ENCODE measurements at regions not wholly inside any gene's neighbourhood (a gene's known extent, or its start where the extent isn't known, plus 50 kb on each side); places are given as distances from the start of the nearest gene placed in this dataset.

- H3K4me1 Mint-ChIP-seq, result no peaks in the 10 kb centered on the region
- Histone ChIP-seq H3K36me3 (replicated peaks in 1 of 2; ENCODE audit: control extremely low read depth in 1 of 2, control insufficient read depth in 1 of 2, extremely low read depth in 1 of 2, insufficient read depth in 2 of 2, low read length in 1 of 2) (no peaks in the 10 kb centered on the region), H3K4me3 (ENCODE audit: control extremely low read depth in 1 of 5, extremely low read depth in 1 of 5, insufficient read depth in 1 of 5, low read depth in 2 of 5, low read length in 4 of 5) (no peak overlapping the region), H4K20me1 (ENCODE audit: control insufficient read depth, insufficient read depth, low read length, poor library complexity, severe bottlenecking) (no peaks in the 10 kb centered on the region), H3K4me2 (replicated peaks; ENCODE audit: low read depth, low read length, poor library complexity, severe bottlenecking) (no peak overlapping the region), H2AFZ (ENCODE audit: insufficient read depth, low read depth, low read length, poor library complexity, severe bottlenecking) (no peak overlapping the region), H3K79me2 (ENCODE audit: control insufficient read depth, insufficient read depth, low read length) (no peaks in the 10 kb centered on the region), H3K9me3 (ENCODE audit: control extremely low read depth in 1 of 3, control insufficient read depth in 2 of 3, insufficient read depth in 1 of 3, low read length in 2 of 3) (peaks cover 0 to 3% (median 0%) of the 10 kb centered on the region in 3 donors), H3K27me3 (replicated peaks in 1 of 4; ENCODE audit: control extremely low read depth in 1 of 4, control insufficient read depth in 3 of 4, insufficient read depth in 4 of 4, low read length in 3 of 4) (no peaks in the 10 kb centered on the region), H3K9ac (ENCODE audit: low read length) (no peak overlapping the region), H3K4me1 (ENCODE audit: control insufficient read depth in 2 of 2, insufficient read depth in 2 of 2, low read length in 2 of 2) (no peaks in the 10 kb centered on the region), H3K27ac (ENCODE audit: low read length in 2 of 2) (no peak overlapping the region)
- ChIA-PET POLR2A (no interaction called here), CTCF (no interaction called here)
- no peaks in the 10 kb centered on the region for H3K27me3 Mint-ChIP-seq
- intact Hi-C loops (cut with micrococcal nuclease), result no loop called here
- DNase-seq, result no peak
- TF ChIP-seq EZH2 (IDR thresholded peaks at IDR 0.05; ENCODE audit: borderline replicate concordance, insufficient read depth, low read depth, low read length, poor library complexity, severe bottlenecking), result no peak
- 84% methylated on average over 8 of the region's 11 CpGs for WGBS (ENCODE audit: insufficient coverage)
- ATAC-seq (ENCODE audit: low read depth), result no peak
- no peak overlapping the region for H3K4me3 Mint-ChIP-seq
- no peak overlapping the region for H3K27ac Mint-ChIP-seq
- peaks cover 8% of the 10 kb centered on the region for H3K9me3 Mint-ChIP-seq (ENCODE audit: insufficient read depth)
Observed at GRCh38 chr5:2847608-2848007, 96.1 kb upstream of the IRX2 start.

GRCh38 chr5:2841208-2841607 lies 89.7 kb upstream of the IRX2 start:
- intact Hi-C loops (cut with micrococcal nuclease), result no loop called here
- Histone ChIP-seq H3K4me1 (ENCODE audit: control insufficient read depth in 2 of 2, insufficient read depth in 2 of 2, low read length in 2 of 2) (no peaks in the 10 kb centered on the region), H2AFZ (ENCODE audit: insufficient read depth, low read depth, low read length, poor library complexity, severe bottlenecking) (no peak overlapping the region), H3K27me3 (replicated peaks in 1 of 4; ENCODE audit: control extremely low read depth in 1 of 4, control insufficient read depth in 3 of 4, insufficient read depth in 4 of 4, low read length in 3 of 4) (no peaks in the 10 kb centered on the region), H3K4me2 (replicated peaks; ENCODE audit: low read depth, low read length, poor library complexity, severe bottlenecking) (no peak overlapping the region), H3K9ac (ENCODE audit: low read length) (no peak overlapping the region), H3K27ac (ENCODE audit: low read length in 2 of 2) (no peak overlapping the region), H3K9me3 (ENCODE audit: control extremely low read depth in 1 of 3, control insufficient read depth in 2 of 3, insufficient read depth in 1 of 3, low read length in 2 of 3) (peaks cover 0 to 6% (median 0%) of the 10 kb centered on the region in 3 donors), H3K79me2 (ENCODE audit: control insufficient read depth, insufficient read depth, low read length) (no peaks in the 10 kb centered on the region), H4K20me1 (ENCODE audit: control insufficient read depth, insufficient read depth, low read length, poor library complexity, severe bottlenecking) (no peaks in the 10 kb centered on the region), H3K4me3 (ENCODE audit: control extremely low read depth in 1 of 5, extremely low read depth in 1 of 5, insufficient read depth in 1 of 5, low read depth in 2 of 5, low read length in 4 of 5) (no peak overlapping the region), H3K36me3 (replicated peaks in 1 of 2; ENCODE audit: control extremely low read depth in 1 of 2, control insufficient read depth in 1 of 2, extremely low read depth in 1 of 2, insufficient read depth in 2 of 2, low read length in 1 of 2) (no peaks in the 10 kb centered on the region)
- H3K9me3 Mint-ChIP-seq (ENCODE audit: insufficient read depth), result peaks cover 7% of the 10 kb centered on the region
- CTCF ChIA-PET, result no interaction called here
- no peak overlapping the region for H3K27ac Mint-ChIP-seq
- H3K4me1 Mint-ChIP-seq, result no peaks in the 10 kb centered on the region
- whole genome bisulfite sequencing (ENCODE audit: insufficient coverage), result 84% methylated on average over 4 of the region's 5 CpGs
- TF ChIP-seq CTCF (IDR thresholded peaks at IDR 0.05), result no peak
- TF ChIP-seq EZH2 (IDR thresholded peaks at IDR 0.05; ENCODE audit: borderline replicate concordance, insufficient read depth, low read depth, low read length, poor library complexity, severe bottlenecking), result no peak
- no peak for ATAC-seq (ENCODE audit: low read depth)
- POLR2A ChIA-PET, result no interaction called here
- H3K27me3 Mint-ChIP-seq, result no peaks in the 10 kb centered on the region
- no peak for DNase-seq
- H3K4me3 Mint-ChIP-seq, result no peak overlapping the region
